Smooth muscle cell (in vitro differentiated cells): ENCODE measurements at regions not wholly inside any gene's neighbourhood (a gene's known extent, or its start where the extent isn't known, plus 50 kb on each side); places are given as distances from the start of the nearest gene placed in this dataset.

ENCODE experiments used
- DNase-seq: peaks from one replicate; lab custom pipeline; 2025; ENCODE audit not compliant: unreplicated experiment; lab: John Stamatoyannopoulos, UW
- H2AFZ ChIP-seq: fragments of 200-600 bp; sonication (generic); 2 replicates; pipeline ENCODE4 v1.6.0; 2016; ENCODE audit warnings: antibody characterized with exemption, low read depth, mild to moderate bottlenecking
- H3F3A ChIP-seq: fragments of 200-600 bp; sonication (generic); 2 replicates; pipeline ENCODE4 v1.6.0; 2017; ENCODE audit warnings: antibody characterized with exemption, low read depth
- H3K27ac ChIP-seq: fragments of 200-600 bp; sonication (generic); 2 replicates; pipeline ENCODE4 v1.5.1; 2016; ENCODE audit warnings: low read depth, mild to moderate bottlenecking
- H3K27me3 ChIP-seq: fragments of 200-600 bp; sonication (generic); 2 replicates; pipeline ENCODE4 v1.6.1; 2016; ENCODE audit warnings: low read depth, mild to moderate bottlenecking
- H3K36me3 ChIP-seq: fragments of 200-600 bp; sonication (generic); 2 replicates; pipeline ENCODE4 v1.5.1; 2016; ENCODE audit warnings: low read depth
- H3K4me1 ChIP-seq: fragments of 200-600 bp; sonication (generic); 2 replicates; pipeline ENCODE4 v1.5.1; 2016; ENCODE audit warnings: low read depth
- H3K4me2 ChIP-seq: fragments of 200-600 bp; sonication (generic); 2 replicates; pipeline ENCODE4 v1.6.0; 2016; ENCODE audit warnings: mild to moderate bottlenecking
- H3K4me3 ChIP-seq: fragments of 200-600 bp; sonication (generic); 2 replicates; pipeline ENCODE4 v1.5.1; 2016; ENCODE audit warnings: mild to moderate bottlenecking
- H3K79me2 ChIP-seq: fragments of 200-600 bp; sonication (generic); 2 replicates; pipeline ENCODE4 v1.6.0; 2016; ENCODE audit warnings: low read depth, mild to moderate bottlenecking
- H3K9ac ChIP-seq: fragments of 200-600 bp; sonication (generic); 2 replicates; pipeline ENCODE4 v1.6.0; 2016; ENCODE audit warnings: low read depth
- H3K9me3 ChIP-seq: fragments of 200-600 bp; sonication (generic); replicated peaks from 2 replicates; pipeline ENCODE4 v1.5.1; 2016; ENCODE audit warnings: low read depth
- H4K20me1 ChIP-seq: fragments of 200-600 bp; sonication (generic); 2 replicates; pipeline ENCODE4 v1.6.0; 2016; ENCODE audit warnings: low read depth
- CTCF ChIP-seq: fragments of 200-600 bp; sonication (generic); IDR thresholded peaks from 2 replicates; pipeline ENCODE4 v1.5.1; 2017; ENCODE audit warnings: borderline replicate concordance, mild to moderate bottlenecking, antibody characterized with exemption; ENCODE audit not compliant: insufficient read depth, poor library complexity, severe bottlenecking
- WGBS: methylation state at CpG from one replicate; pipeline ENCODE4 v1.1.7; 2016; ENCODE audit warnings: low lambda C conversion rate; 5-methylcytosine and 5-hydroxymethylcytosine counted together

- Histone ChIP-seq H3K27me3 (no peaks in the 10 kb centered on the region), H4K20me1 (no peaks in the 10 kb centered on the region), H3K79me2 (no peaks in the 10 kb centered on the region), H3K9ac (peak overlapping the region; percentile 56), H3K4me3 (no peak overlapping the region), H3K4me2 (peak overlapping the region; percentile 75), H3F3A (peaks cover 11% of the 10 kb centered on the region), H3K36me3 (no peaks in the 10 kb centered on the region), H3K27ac (peak overlapping the region; percentile 94), H3K4me1 (peaks cover 30% of the 10 kb centered on the region), H2AFZ (peak overlapping the region; percentile 46), H3K9me3 (no peaks in the 10 kb centered on the region)
- no peak for DNase-seq
- TF ChIP-seq CTCF, result no peak
- 27% methylated on average over 6 of the region's 6 CpGs for WGBS
Observed at GRCh38 chr13:85313761-85314503, 485.3 kb downstream of the SLITRK6 start.

GRCh38 chr13:85312071-85312470, 487.1 kb downstream of the SLITRK6 start:
- no peak for DNase-seq
- Histone ChIP-seq H3K27ac (peak overlapping the region; percentile 94), H3K36me3 (no peaks in the 10 kb centered on the region), H4K20me1 (no peaks in the 10 kb centered on the region), H3K27me3 (no peaks in the 10 kb centered on the region), H3K9me3 (no peaks in the 10 kb centered on the region), H2AFZ (peak overlapping the region; percentile 19), H3K4me1 (peaks cover 30% of the 10 kb centered on the region), H3F3A (peaks cover 11% of the 10 kb centered on the region), H3K4me3 (no peak overlapping the region), H3K79me2 (no peaks in the 10 kb centered on the region), H3K9ac (peak overlapping the region; percentile 16), H3K4me2 (peak overlapping the region; percentile 75)
- TF ChIP-seq CTCF, result no peak
- WGBS, result 5% methylated on average over 4 of the region's 4 CpGs

GRCh38 chr13:85303630-85304029, 495.6 kb downstream of the SLITRK6 start:
- H3K27me3 ChIP-seq, result no peaks in the 10 kb centered on the region
- no peaks in the 10 kb centered on the region for H3K4me1 ChIP-seq
- no peaks in the 10 kb centered on the region for H3K36me3 ChIP-seq
- H3F3A ChIP-seq, result no peaks in the 10 kb centered on the region
- no peak overlapping the region for H3K9ac ChIP-seq
- H2AFZ ChIP-seq, result no peak overlapping the region
- H3K27ac ChIP-seq, result no peak overlapping the region
- no peaks in the 10 kb centered on the region for H3K79me2 ChIP-seq
- H3K4me2 ChIP-seq, result no peak overlapping the region
- no peak for TF ChIP-seq CTCF
- no peaks in the 10 kb centered on the region for H3K9me3 ChIP-seq
- 71% methylated on average over 4 of the region's 4 CpGs for WGBS
- DNase-seq, result no peak
- H4K20me1 ChIP-seq, result no peaks in the 10 kb centered on the region
- no peak overlapping the region for H3K4me3 ChIP-seq

- no peaks in the 10 kb centered on the region for H3K36me3 ChIP-seq
- DNase-seq, result no peak
- no peaks in the 10 kb centered on the region for H3K4me1 ChIP-seq
- H3K9ac ChIP-seq, result no peak overlapping the region
- H3K27me3 ChIP-seq, result no peaks in the 10 kb centered on the region
- 24% methylated on average over 1 of the region's 1 CpG for WGBS
- H3K9me3 ChIP-seq, result no peaks in the 10 kb centered on the region
- no peak overlapping the region for H3K27ac ChIP-seq
- no peak for TF ChIP-seq CTCF
- H3K4me2 ChIP-seq, result no peak overlapping the region
- no peaks in the 10 kb centered on the region for H4K20me1 ChIP-seq
- H3F3A ChIP-seq, result no peaks in the 10 kb centered on the region
- H3K79me2 ChIP-seq, result no peaks in the 10 kb centered on the region
- no peak overlapping the region for H2AFZ ChIP-seq
- no peak overlapping the region for H3K4me3 ChIP-seq
Observed at GRCh38 chr13:85298387-85298924, 500.8 kb downstream of the SLITRK6 start.
